CD14-positive monocyte (primary cell): ENCODE measurements at regions not wholly inside any gene's neighbourhood (a gene's known extent, or its start where the extent isn't known, plus 50 kb on each side); places are given as distances from the start of the nearest gene placed in this dataset.

Source experiments
- DNase-seq, 3 donors: peaks; one replicate each; pipeline ENCODE4 v3.0.0-alpha.2; 2011 to 2022
- H2AFZ ChIP-seq: 2 replicates; pipeline ENCODE4 v1.6.0; 2012; ENCODE audit warnings: mild to moderate bottlenecking, low read depth, low read length, inconsistent platforms; ENCODE audit not compliant: insufficient read depth, poor library complexity, severe bottlenecking
- H3K27ac ChIP-seq, 2 donors: 1 replicate in 1 of 2; 2 replicates in 1 of 2; pipeline ENCODE4 v1.5.1; 2012 to 2013; ENCODE audit warnings: low read length in 2 of 2, control low read depth in 1 of 2, inconsistent platforms in 1 of 2, low read depth in 1 of 2, mild to moderate bottlenecking in 1 of 2
- H3K27me3 ChIP-seq, 2 donors: one replicate each; pipeline versions ENCODE4 v1.6.0 to v1.6.1; 2011 to 2013; ENCODE audit warnings: low read length in 2 of 2; ENCODE audit not compliant: control insufficient read depth in 2 of 2, insufficient read depth in 2 of 2
- H3K36me3 ChIP-seq, 2 donors: replicated peaks in 1 of 2; 1 replicate in 1 of 2; 2 replicates in 1 of 2; pipeline versions ENCODE4 v1.5.1 to v1.6.1; 2012 to 2013; ENCODE audit warnings: low read length in 2 of 2, control low read depth in 1 of 2, inconsistent platforms in 1 of 2, mild to moderate bottlenecking in 1 of 2; ENCODE audit not compliant: insufficient read depth in 2 of 2, control insufficient read depth in 1 of 2
- H3K4me1 ChIP-seq, 2 donors: 1 replicate in 1 of 2; 2 replicates in 1 of 2; pipeline versions ENCODE4 v1.5.1 to v1.6.1; 2012 to 2013; ENCODE audit warnings: low read length in 2 of 2, control low read depth in 1 of 2, inconsistent platforms in 1 of 2, mild to moderate bottlenecking in 1 of 2, moderate library complexity in 1 of 2; ENCODE audit not compliant: insufficient read depth in 2 of 2, control insufficient read depth in 1 of 2
- H3K4me2 ChIP-seq: replicated peaks from 2 replicates; pipeline ENCODE3; 2012; ENCODE audit warnings: low read length, moderate library complexity, mild to moderate bottlenecking; ENCODE audit not compliant: poor library complexity, severe bottlenecking; ENCODE audit errors: extremely low read depth
- H3K4me3 ChIP-seq, 3 experiments: fragments of 200-600 bp in 1 of 3; sonication (generic) in 1 of 3; replicated peaks in 1 of 3; 1 replicate in 2 of 3; 2 replicates in 1 of 3; pipeline ENCODE4 v1.5.1; 2011 to 2013; ENCODE audit warnings: low read length in 3 of 3, mild to moderate bottlenecking in 3 of 3, control low read depth in 2 of 3, low read depth in 2 of 3, inconsistent platforms in 1 of 3, moderate library complexity in 1 of 3
- H3K79me2 ChIP-seq: 2 replicates; pipeline ENCODE4 v1.6.0; 2012; ENCODE audit warnings: mild to moderate bottlenecking, control low read depth, inconsistent platforms, low read length, moderate library complexity; ENCODE audit not compliant: insufficient read depth
- H3K9ac ChIP-seq: 2 replicates; pipeline ENCODE4 v1.6.0; 2017; ENCODE audit warnings: low read length, mild to moderate bottlenecking; ENCODE audit not compliant: insufficient read depth, poor library complexity, severe bottlenecking
- H3K9me3 ChIP-seq, 2 donors: replicated peaks in 1 of 2; 1 replicate in 1 of 2; 2 replicates in 1 of 2; pipeline versions ENCODE4 v1.5.1 to v1.6.1; 2012 to 2013; ENCODE audit warnings: low read length in 2 of 2, control low read depth in 1 of 2; ENCODE audit not compliant: control insufficient read depth in 1 of 2, insufficient read depth in 1 of 2
- H4K20me1 ChIP-seq: 2 replicates; pipeline ENCODE4 v1.6.0; 2012; ENCODE audit warnings: mild to moderate bottlenecking, low read length, control low read depth, moderate library complexity; ENCODE audit not compliant: insufficient read depth
- H3K27ac Mint-ChIP-seq, 7 donors: one replicate each; pipeline ENCODE4 v1.8.0; 2020; ENCODE audit warnings: mild to moderate bottlenecking in 7 of 7, mixed read lengths in 7 of 7, moderate library complexity in 6 of 7, inconsistent platforms in 2 of 7
- H3K27me3 Mint-ChIP-seq, 3 donors: one replicate each; pipeline ENCODE4 v1.8.0; 2021 to 2022; ENCODE audit warnings: low read depth in 3 of 3, mild to moderate bottlenecking in 3 of 3, mixed read lengths in 3 of 3, moderate library complexity in 3 of 3, inconsistent platforms in 1 of 3
- H3K36me3 Mint-ChIP-seq, 2 donors: one replicate each; pipeline ENCODE4 v1.8.0; 2020; ENCODE audit warnings: mixed read lengths in 2 of 2, inconsistent platforms in 1 of 2, mild to moderate bottlenecking in 1 of 2
- H3K4me1 Mint-ChIP-seq: one replicate; pipeline ENCODE4 v1.8.0; 2020; ENCODE audit warnings: mild to moderate bottlenecking, mixed read lengths
- H3K4me3 Mint-ChIP-seq, 2 donors: one replicate each; pipeline ENCODE4 v1.8.0; 2020; ENCODE audit warnings: mild to moderate bottlenecking in 2 of 2, mixed read lengths in 2 of 2, moderate library complexity in 1 of 2
- H3K9me3 Mint-ChIP-seq, 7 donors: one replicate each; pipeline ENCODE4 v1.8.0; 2020 to 2022; ENCODE audit warnings: mixed read lengths in 7 of 7, mild to moderate bottlenecking in 6 of 7, moderate library complexity in 6 of 7, inconsistent platforms in 2 of 7
- WGBS: methylation state at CpG from one replicate; pipeline ENCODE4 v1.1.5; 2013; ENCODE audit warnings: missing lambda C conversion rate; ENCODE audit not compliant: insufficient coverage; 5-methylcytosine and 5-hydroxymethylcytosine counted together
- intact Hi-C, 2 donors: fragments of 100-400 bp; cut with micrococcal nuclease; formaldehyde crosslinking; loops; one replicate each; pipeline versions ENCODE4 v1.15.0 to v1.15.1; 2023
- TF ChIP-seq, protein P1 (sequence below): fragments of 200-600 bp; IDR thresholded peaks from one replicate; pipeline ENCODE4 v1.8.0; 2022; ENCODE audit warnings: antibody characterized with exemption, mild to moderate bottlenecking

DNA sequence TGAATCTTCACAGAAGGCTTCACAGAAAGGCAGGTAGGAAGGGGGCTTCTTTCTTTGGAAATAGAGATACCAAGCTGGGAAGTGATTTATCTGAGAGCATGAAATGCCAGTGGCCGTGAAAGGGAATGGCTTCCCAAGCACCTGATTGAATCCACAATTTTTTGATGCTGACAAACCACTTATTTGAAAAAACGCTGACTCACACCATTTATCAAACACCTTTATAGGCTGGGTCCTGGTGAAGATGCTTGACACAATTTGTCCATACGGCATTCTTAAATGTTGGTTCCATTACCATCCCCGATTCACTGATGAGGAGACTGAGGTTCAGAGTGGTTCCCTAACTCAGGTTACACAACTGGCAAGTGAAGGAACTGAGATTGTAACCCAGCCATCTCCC is 64.1 kb upstream of the POMGNT2 start:
- H3K4me1 Mint-ChIP-seq, result peaks cover 12% of the 10 kb centered on the region
- H3K36me3 Mint-ChIP-seq, result peaks cover 0 to 12% of the 10 kb centered on the region in 2 donors
- H3K36me3 ChIP-seq, result no peaks in the 10 kb centered on the region
- peaks cover 13 to 31% (median 26%) of the 10 kb centered on the region in 7 donors for H3K9me3 Mint-ChIP-seq
- no peaks in the 10 kb centered on the region for H3K27me3 ChIP-seq
- TF ChIP-seq, protein P1, sequence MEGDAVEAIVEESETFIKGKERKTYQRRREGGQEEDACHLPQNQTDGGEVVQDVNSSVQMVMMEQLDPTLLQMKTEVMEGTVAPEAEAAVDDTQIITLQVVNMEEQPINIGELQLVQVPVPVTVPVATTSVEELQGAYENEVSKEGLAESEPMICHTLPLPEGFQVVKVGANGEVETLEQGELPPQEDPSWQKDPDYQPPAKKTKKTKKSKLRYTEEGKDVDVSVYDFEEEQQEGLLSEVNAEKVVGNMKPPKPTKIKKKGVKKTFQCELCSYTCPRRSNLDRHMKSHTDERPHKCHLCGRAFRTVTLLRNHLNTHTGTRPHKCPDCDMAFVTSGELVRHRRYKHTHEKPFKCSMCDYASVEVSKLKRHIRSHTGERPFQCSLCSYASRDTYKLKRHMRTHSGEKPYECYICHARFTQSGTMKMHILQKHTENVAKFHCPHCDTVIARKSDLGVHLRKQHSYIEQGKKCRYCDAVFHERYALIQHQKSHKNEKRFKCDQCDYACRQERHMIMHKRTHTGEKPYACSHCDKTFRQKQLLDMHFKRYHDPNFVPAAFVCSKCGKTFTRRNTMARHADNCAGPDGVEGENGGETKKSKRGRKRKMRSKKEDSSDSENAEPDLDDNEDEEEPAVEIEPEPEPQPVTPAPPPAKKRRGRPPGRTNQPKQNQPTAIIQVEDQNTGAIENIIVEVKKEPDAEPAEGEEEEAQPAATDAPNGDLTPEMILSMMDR, result no peak
- H3K4me1 ChIP-seq, result peaks cover 0 to 9% of the 10 kb centered on the region in 2 donors
- no peak overlapping the region for H3K27ac ChIP-seq
- H2AFZ ChIP-seq, result no peak overlapping the region
- H3K4me3 ChIP-seq, result no peak overlapping the region
- no peaks in the 10 kb centered on the region for H4K20me1 ChIP-seq
- no peaks in the 10 kb centered on the region for H3K79me2 ChIP-seq
- no peak overlapping the region for H3K4me3 Mint-ChIP-seq
- DNase-seq, result peak in 1 of 3 donors; percentile 20
- peak overlapping the region in 1 of 7 donors; percentile 43 for H3K27ac Mint-ChIP-seq
- intact Hi-C loops, result no loop called here
- peaks cover 15 to 18% of the 10 kb centered on the region in 2 donors for H3K9me3 ChIP-seq
- no peak overlapping the region for H3K4me2 ChIP-seq
- 90% methylated on average over 3 of the region's 4 CpGs for WGBS
- H3K9ac ChIP-seq, result no peak overlapping the region
- peaks cover 0 to 2% (median 2%) of the 10 kb centered on the region in 3 donors for H3K27me3 Mint-ChIP-seq

- Mint-ChIP-seq H3K4me3 (no peak overlapping the region), H3K27ac (no peak overlapping the region), H3K9me3 (peaks cover 6 to 19% (median 14%) of the 10 kb centered on the region in 7 donors), H3K27me3 (peaks cover 2 to 6% (median 3%) of the 10 kb centered on the region in 3 donors), H3K4me1 (peaks cover 22% of the 10 kb centered on the region), H3K36me3 (peaks cover 0 to 5% of the 10 kb centered on the region in 2 donors)
- Histone ChIP-seq H3K9me3 (peaks cover 6 to 7% of the 10 kb centered on the region in 2 donors), H4K20me1 (no peaks in the 10 kb centered on the region), H2AFZ (no peak overlapping the region), H3K36me3 (no peaks in the 10 kb centered on the region), H3K4me2 (no peak overlapping the region), H3K27me3 (no peaks in the 10 kb centered on the region), H3K4me1 (peaks cover 0 to 9% of the 10 kb centered on the region in 2 donors), H3K79me2 (no peaks in the 10 kb centered on the region), H3K27ac (no peak overlapping the region), H3K4me3 (no peak overlapping the region), H3K9ac (no peak overlapping the region)
- no CpG with 5 or more reads among the region's 1 CpG for WGBS
- TF ChIP-seq, protein P1, result no peak
- intact Hi-C loops, result no loop called here
- no peak for DNase-seq
These were observed 60.5 kb upstream of the POMGNT2 start for GRCh38 chr3:43166406-43166805.
